H1 (cell line): ENCODE measurements at regions not wholly inside any gene's neighbourhood (a gene's known extent, or its start where the extent isn't known, plus 50 kb on each side); places are given as distances from the start of the nearest gene placed in this dataset.

Experiments used
- CTCF ChIA-PET: fragments of 300-600 bp; sonication (Branson Sonifier 250); formaldehyde crosslinking; loops from one replicate; lab custom pipeline; 2021; ENCODE audit not compliant: partially characterized antibody; lab: Charles Lee
- POLR2A ChIA-PET: fragments of 300-600 bp; sonication (Branson Sonifier 250); formaldehyde crosslinking; loops from one replicate; lab custom pipeline; 2021; ENCODE audit warnings: inconsistent platforms; ENCODE audit not compliant: partially characterized antibody; lab: Charles Lee
- DNase-seq, 2 experiments: peaks; one replicate each; pipeline versions ENCODE4 v3.0.0 to v3.0.0-alpha.2; 2010 to 2022; ENCODE audit warnings: low spot score in 2 of 2, low read depth in 1 of 2, mixed read lengths in 1 of 2
- FAIRE-seq: peaks from 2 replicates; lab custom pipeline; 2011; peaks lifted over from hg19 to GRCh38; lab: Jason Lieb, UNC
- H2AFZ ChIP-seq: 2 replicates; pipeline ENCODE4 v1.8.1; 2012; ENCODE audit warnings: low read length, inconsistent platforms
- H2AK5ac ChIP-seq: 2 replicates; pipeline ENCODE4 v1.6.1; 2013; ENCODE audit warnings: low read depth, low read length
- H2BK120ac ChIP-seq: replicated peaks from 2 replicates; pipeline ENCODE3; 2013; ENCODE audit warnings: low read depth, low read length, inconsistent platforms
- H2BK12ac ChIP-seq: 2 replicates; pipeline ENCODE4 v1.6.1; 2013; ENCODE audit warnings: low read depth, low read length
- H2BK15ac ChIP-seq: 2 replicates; pipeline ENCODE4 v1.6.1; 2013; ENCODE audit warnings: low read length
- H2BK20ac ChIP-seq: 2 replicates; pipeline ENCODE4 v1.6.1; 2013; ENCODE audit warnings: low read length
- H2BK5ac ChIP-seq: 2 replicates; pipeline ENCODE4 v1.6.1; 2013; ENCODE audit warnings: low read depth, low read length
- H3K14ac ChIP-seq: 2 replicates; pipeline ENCODE4 v1.6.1; 2013; ENCODE audit warnings: inconsistent platforms; ENCODE audit not compliant: insufficient read length
- H3K18ac ChIP-seq: 2 replicates; pipeline ENCODE4 v1.6.1; 2013; ENCODE audit warnings: low read length; ENCODE audit errors: extremely low read depth
- H3K23ac ChIP-seq: 2 replicates; pipeline ENCODE4 v1.6.1; 2013; ENCODE audit warnings: inconsistent platforms; ENCODE audit not compliant: insufficient read length
- H3K23me2 ChIP-seq: 2 replicates; pipeline ENCODE4 v1.6.1; 2013; ENCODE audit warnings: low read depth, low read length
- H3K27ac ChIP-seq: 2 replicates; pipeline ENCODE4 v1.6.1; 2011; ENCODE audit warnings: low read depth, low read length, inconsistent platforms
- H3K27me3 ChIP-seq, 4 experiments: replicated peaks in 1 of 4; 1 replicate in 1 of 4; 2 replicates in 3 of 4; pipeline versions ENCODE4 v1.6.1 to v1.8.1; 2011 to 2013; ENCODE audit warnings: low read length in 3 of 4, mild to moderate bottlenecking in 3 of 4, inconsistent platforms in 2 of 4, mixed read lengths in 2 of 4, moderate library complexity in 1 of 4; ENCODE audit not compliant: control insufficient read depth in 3 of 4, insufficient read depth in 3 of 4; ENCODE audit errors: extremely low read depth in 1 of 4
- H3K36me3 ChIP-seq, 4 experiments: 2 replicates each; pipeline versions ENCODE4 v1.6.1 to v1.8.1; 2011 to 2013; ENCODE audit warnings: mild to moderate bottlenecking in 4 of 4, low read length in 3 of 4, moderate library complexity in 2 of 4, control low read depth in 1 of 4, inconsistent platforms in 1 of 4; ENCODE audit not compliant: insufficient read depth in 4 of 4, control insufficient read depth in 2 of 4
- H3K4ac ChIP-seq: replicated peaks from 2 replicates; pipeline ENCODE3; 2013; ENCODE audit warnings: low read length, low read depth, mixed read lengths, inconsistent platforms; ENCODE audit not compliant: insufficient read length
- H3K4me1 ChIP-seq, 4 experiments: replicated peaks in 1 of 4; 1 replicate in 1 of 4; 2 replicates in 3 of 4; pipeline versions ENCODE4 v1.6.1 to v1.8.1; 2011 to 2013; ENCODE audit warnings: low read length in 3 of 4, inconsistent platforms in 2 of 4, mixed read lengths in 1 of 4; ENCODE audit not compliant: insufficient read depth in 4 of 4, control insufficient read depth in 3 of 4
- H3K4me2 ChIP-seq, 2 experiments: 2 replicates each; pipeline versions ENCODE4 v1.6.1 to v1.8.1; 2011 to 2013; ENCODE audit warnings: low read depth in 2 of 2, low read length in 2 of 2, control low read depth in 1 of 2, inconsistent platforms in 1 of 2, mild to moderate bottlenecking in 1 of 2; ENCODE audit not compliant: insufficient read depth in 1 of 2
- H3K4me3 ChIP-seq, 4 experiments: fragments of 200-600, 300-600 bp in 1 of 4; sonication (generic), shearing (Covaris generic), sonication (Bioruptor Twin) in 1 of 4; 2 replicates each; pipeline versions ENCODE4 v1.5.1 to v1.8.1; 2011 to 2016; ENCODE audit warnings: low read length in 4 of 4, low read depth in 3 of 4, control low read depth in 2 of 4, inconsistent platforms in 2 of 4, mild to moderate bottlenecking in 2 of 4, mixed read lengths in 1 of 4, moderate library complexity in 1 of 4; ENCODE audit not compliant: insufficient read depth in 2 of 4; ENCODE audit errors: extremely low read depth in 1 of 4
- H3K56ac ChIP-seq: replicated peaks from 2 replicates; pipeline ENCODE3; 2013; ENCODE audit warnings: low read depth, mild to moderate bottlenecking, mixed read lengths, low read length, inconsistent platforms; ENCODE audit not compliant: insufficient read length
- H3K79me1 ChIP-seq: 2 replicates; pipeline ENCODE4 v1.6.1; 2013; ENCODE audit warnings: low read depth, low read length, control low read depth
- H3K79me2 ChIP-seq, 2 experiments: 2 replicates each; pipeline versions ENCODE4 v1.6.1 to v1.8.1; 2012 to 2013; ENCODE audit warnings: low read length in 2 of 2, mild to moderate bottlenecking in 2 of 2, inconsistent platforms in 1 of 2; ENCODE audit not compliant: insufficient read depth in 2 of 2, control insufficient read depth in 1 of 2
- H3K9ac ChIP-seq, 4 experiments: replicated peaks in 1 of 4; 1 replicate in 1 of 4; 2 replicates in 3 of 4; pipeline versions ENCODE4 v1.6.1 to v1.8.1; 2011 to 2013; ENCODE audit warnings: low read depth in 3 of 4, low read length in 3 of 4, control low read depth in 2 of 4, mild to moderate bottlenecking in 2 of 4, moderate library complexity in 2 of 4, inconsistent platforms in 1 of 4; ENCODE audit errors: extremely low read depth in 1 of 4
- H3K9me3 ChIP-seq, 2 experiments: 2 replicates each; pipeline versions ENCODE4 v1.6.1 to v1.8.1; 2012 to 2013; ENCODE audit warnings: mild to moderate bottlenecking in 2 of 2, moderate library complexity in 2 of 2, control low read depth in 1 of 2, inconsistent platforms in 1 of 2, low read depth in 1 of 2, low read length in 1 of 2, mixed read lengths in 1 of 2; ENCODE audit not compliant: insufficient read depth in 2 of 2
- H4K20me1 ChIP-seq, 2 experiments: replicated peaks in 1 of 2; 2 replicates each; pipeline versions ENCODE3 to v1.8.1; 2011 to 2013; ENCODE audit warnings: inconsistent platforms in 2 of 2, low read length in 2 of 2, mild to moderate bottlenecking in 1 of 2; ENCODE audit not compliant: insufficient read depth in 2 of 2, control insufficient read depth in 1 of 2
- H4K5ac ChIP-seq: 2 replicates; pipeline ENCODE4 v1.6.1; 2013; ENCODE audit warnings: low read length, low read depth, mixed read lengths, inconsistent platforms; ENCODE audit not compliant: insufficient read length
- H4K8ac ChIP-seq: 2 replicates; pipeline ENCODE4 v1.8.0; 2013; ENCODE audit warnings: mild to moderate bottlenecking, moderate library complexity, low read length, inconsistent platforms; ENCODE audit not compliant: insufficient read depth; ENCODE audit errors: extremely low read depth
- H4K91ac ChIP-seq: replicated peaks from 2 replicates; pipeline ENCODE3; 2013; ENCODE audit warnings: low read length, mixed read lengths, inconsistent platforms; ENCODE audit not compliant: insufficient read length
- KDM4A ChIP-seq: IDR thresholded peaks from one replicate; pipeline ENCODE4 v1.7.1; 2012; ENCODE audit warnings: low read depth, mild to moderate bottlenecking, moderate library complexity, low read length, inconsistent platforms; ENCODE audit not compliant: severe bottlenecking
- RAD21 ChIP-seq, 2 experiments: IDR thresholded peaks in 1 of 2; conservative IDR thresholded peaks in 1 of 2; 2 replicates each; pipeline ENCODE4 v1.6.1; 2011; ENCODE audit warnings: low read depth in 2 of 2, low read length in 2 of 2, improper control_type of control experiment in 1 of 2, inconsistent platforms in 1 of 2, mild to moderate bottlenecking in 1 of 2, moderate library complexity in 1 of 2
- TEAD4 ChIP-seq: IDR thresholded peaks from 2 replicates; pipeline ENCODE4 v1.6.1; 2012; ENCODE audit warnings: low read depth, low read length, inconsistent platforms, mixed read lengths
- WGBS, 2 experiments: shearing (Covaris generic) in 1 of 2; methylation state at CpG; one replicate each; pipeline versions ENCODE4 v1.1.6 to v1.1.7; 2013 to 2015; ENCODE audit warnings: low lambda C conversion rate in 2 of 2, mixed read lengths in 2 of 2, inconsistent platforms in 1 of 2, low coverage in 1 of 2, missing lambda C conversion rate in 1 of 2; ENCODE audit not compliant: insufficient replicate concordance in 2 of 2, insufficient coverage in 1 of 2, insufficient read length in 1 of 2; ENCODE audit errors: extremely low coverage in 1 of 2, missing lambda C conversion rate in 1 of 2; 5-methylcytosine and 5-hydroxymethylcytosine counted together

DNA sequence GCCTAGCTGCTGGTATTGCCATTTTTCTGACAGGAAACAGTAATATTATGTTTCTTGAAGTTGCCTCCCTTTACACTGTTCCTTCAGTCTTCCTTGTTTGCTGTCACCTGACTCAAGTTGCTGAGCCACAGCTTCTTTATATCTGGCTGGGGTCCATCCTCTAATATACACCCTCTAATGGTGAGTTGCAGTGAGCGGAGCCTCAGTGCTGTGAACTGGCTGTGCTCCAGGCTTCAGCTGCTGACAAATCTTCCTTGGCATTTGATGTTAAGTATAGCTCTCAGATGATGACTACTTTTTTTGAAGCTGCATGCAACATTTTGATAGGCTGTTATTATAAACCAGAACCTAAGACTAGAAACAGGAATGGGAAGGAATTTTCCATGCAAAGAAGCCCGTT, 366.7 kb downstream of the NUP35 start:
- Histone ChIP-seq H3K23ac (no peak overlapping the region), H2BK12ac (no peak overlapping the region), H2BK120ac (no peak overlapping the region), H3K4me3 (no peak overlapping the region), H3K4ac (no peak overlapping the region), H2BK20ac (no peak overlapping the region), H3K9me3 (no peaks in the 10 kb centered on the region), H2BK5ac (no peak overlapping the region), H3K27me3 (no peaks in the 10 kb centered on the region)
- POLR2A ChIA-PET: no interaction called here
- FAIRE-seq (no peak), DNase-seq (no peak)
- CTCF ChIA-PET: interaction anchor here (0.9 to 1.5 kb wide), 2 partner anchors 194 to 196 kb away, joined by 3 to 6 read pairs; no protein-coding TSS in a partner anchor
- TF ChIP-seq RAD21 (IDR thresholded peaks at IDR 0.05 in 1 of 2, conservative IDR thresholded peaks at IDR 0.05 in 1 of 2; ENCODE audit: low read depth in 2 of 2, low read length in 2 of 2): peak in 1 of 2 experiments; percentile 15; a peak in 1 of 4 replicates
- TF ChIP-seq TEAD4: no peak
- TF ChIP-seq KDM4A: no peak
- TF ChIP-seq, all 59 proteins: peak for 1
- no peaks in the 10 kb centered on the region for H3K79me2 ChIP-seq
- no peak overlapping the region for H3K27ac ChIP-seq
- peak overlapping the region; percentile 26; the same call in 1 of the 2 replicates for H2AFZ ChIP-seq
- H4K8ac ChIP-seq: no peak overlapping the region
- 83% methylated on average over 2 of the region's 2 CpGs; no CpG with 5 or more reads in 1 of the 2 experiments for WGBS, 2 experiments
- H3K4me1 ChIP-seq: peaks cover 0 to 4% (median 2%) of the 10 kb centered on the region in 4 experiments; a peak in 2 of 7 replicates
- no peaks in the 10 kb centered on the region for H4K20me1 ChIP-seq
- H2AK5ac ChIP-seq: no peak overlapping the region
- H3K36me3 ChIP-seq: no peaks in the 10 kb centered on the region
- no peak overlapping the region for H3K18ac ChIP-seq
- no peak overlapping the region for H3K14ac ChIP-seq
- no peak overlapping the region for H4K91ac ChIP-seq
- H3K56ac ChIP-seq: no peak overlapping the region
- H2BK15ac ChIP-seq: no peak overlapping the region; the same call in 1 of the 2 replicates
- no peaks in the 10 kb centered on the region for H3K23me2 ChIP-seq
- no peak overlapping the region for H4K5ac ChIP-seq
- H3K9ac ChIP-seq: no peak overlapping the region
- no peaks in the 10 kb centered on the region for H3K79me1 ChIP-seq
- H3K4me2 ChIP-seq: no peak overlapping the region
